Left cardiac atrium (tissue), 4 donors: ENCODE measurements at regions not wholly inside any gene's neighbourhood (a gene's known extent, or its start where the extent isn't known, plus 50 kb on each side); places are given as distances from the start of the nearest gene placed in this dataset.

Experiments used
- ATAC-seq, 2 donors: fragments of 200-7000 bp; cut with Tn5 transposase; one replicate each; pipeline ENCODE4 v1.9.1; 2020; ENCODE audit warnings: mild to moderate bottlenecking in 2 of 2, moderate library complexity in 2 of 2
- DNase-seq: peaks from one replicate; pipeline ENCODE4 v3.0.0-alpha.2; 2020
- intact Hi-C, 2 donors: fragments of 100-400 bp; cut with DNase I; formaldehyde crosslinking; loops; one replicate each; pipeline versions ENCODE4 v1.14.1 to v1.15.1; 2022 to 2023
- donor health status: DM: no; HTN: yes; CAD: no.
- donor health status: DM: no; HTN: yes; CAD: no; lungs with severe emphysema.
- donor health status: DM: yes; HTN: yes; CAD: no.
- donor health status: Dilated cardiomyopathy.

GRCh38 chr3:39000008-39000450 lies 51.7 kb downstream of the SCN11A start:
- no peak for DNase-seq
- intact Hi-C loops, result no loop called here
- no peak for ATAC-seq

GRCh38 chr3:38998086-38998485 lies 53.7 kb downstream of the SCN11A start:
- intact Hi-C loops, result no loop called here
- ATAC-seq (no peak), DNase-seq (no peak)

GRCh38 chr3:38996193-38996592 lies 55.6 kb downstream of the SCN11A start:
- intact Hi-C loops, result no loop called here
- ATAC-seq, result no peak
- DNase-seq, result no peak

GRCh38 chr3:38994251-38994650 lies 57.5 kb downstream of the SCN11A start:
- DNase-seq (no peak), ATAC-seq (no peak)
- intact Hi-C loops, result no loop called here

- intact Hi-C loops, result no loop called here
- ATAC-seq, result peak in 1 of 2 donors; percentile 48
- DNase-seq, result no peak
Observed at GRCh38 chr3:38992117-38992760, 59.5 kb downstream of the SCN11A start.

- intact Hi-C loops, result no loop called here
- DNase-seq, result no peak
- no peak for ATAC-seq
Observed at GRCh38 chr3:38990621-38991020, 61.1 kb downstream of the SCN11A start.

GRCh38 chr3:38989917-38990510 lies 61.7 kb downstream of the SCN11A start:
- DNase-seq (no peak), ATAC-seq (no peak)
- intact Hi-C loops, result no loop called here

GRCh38 chr3:38988955-38989354 lies 62.8 kb downstream of the SCN11A start:
- no peak for DNase-seq
- ATAC-seq, result no peak
- intact Hi-C loops, result no loop called here

- intact Hi-C loops, result no loop called here
- no peak for ATAC-seq
- DNase-seq, result no peak
Observed at GRCh38 chr3:38987456-38987855, 64.3 kb downstream of the SCN11A start.

- ATAC-seq (no peak), DNase-seq (no peak)
- intact Hi-C loops, result no loop called here
Observed at GRCh38 chr3:38986901-38987300, 64.8 kb downstream of the SCN11A start.

GRCh38 chr3:38985981-38986380 lies 65.8 kb downstream of the SCN11A start:
- DNase-seq (no peak), ATAC-seq (no peak)
- intact Hi-C loops, result no loop called here

- intact Hi-C loops, result no loop called here
- ATAC-seq, result no peak
- DNase-seq, result no peak
Observed at GRCh38 chr3:38985581-38985980, 66.2 kb downstream of the SCN11A start.

- DNase-seq (no peak), ATAC-seq (no peak)
- intact Hi-C loops, result no loop called here
Observed at GRCh38 chr3:38984731-38985130, 67.0 kb downstream of the SCN11A start.

GRCh38 chr3:38984110-38984509 lies 67.6 kb downstream of the SCN11A start:
- ATAC-seq (no peak), DNase-seq (no peak)
- intact Hi-C loops, result no loop called here

GRCh38 chr3:38980938-38981337 lies 70.8 kb downstream of the SCN11A start:
- ATAC-seq (no peak), DNase-seq (no peak)
- intact Hi-C loops, result no loop called here

- ATAC-seq, result no peak
- intact Hi-C loops, result no loop called here
Observed at GRCh38 chr3:38978729-38979128, 73.0 kb downstream of the SCN11A start.

GRCh38 chr3:38970851-38971638 lies 80.7 kb downstream of the SCN11A start:
- no peak for DNase-seq
- ATAC-seq, result no peak
- intact Hi-C loops, result no loop called here

More at GRCh38 chr3:38978729-38979128, 73.0 kb downstream of the SCN11A start:
- no peak for DNase-seq

GRCh38 chr3:38969317-38970235 lies 82.2 kb downstream of the SCN11A start:
- DNase-seq (no peak), ATAC-seq (no peak)
- intact Hi-C loops, result no loop called here

GRCh38 chr3:38968891-38969290 lies 82.9 kb downstream of the SCN11A start:
- DNase-seq (no peak), ATAC-seq (no peak)
- intact Hi-C loops, result no loop called here

- DNase-seq (no peak), ATAC-seq (no peak)
- intact Hi-C loops, result no loop called here
Observed at GRCh38 chr3:38968403-38968802, 83.3 kb downstream of the SCN11A start.
